OCI-LY3 (cell line): ENCODE measurements at regions not wholly inside any gene's neighbourhood (a gene's known extent, or its start where the extent isn't known, plus 50 kb on each side); places are given as distances from the start of the nearest gene placed in this dataset.

Experiments
- EZH2phosphoT487 ChIP-seq: fragments of 200-600 bp; shearing (Covaris generic); IDR thresholded peaks from 2 replicates; pipeline ENCODE4 v1.6.1; 2018; ENCODE audit warnings: antibody characterized with exemption, mixed run types, low read depth
- TF ChIP-seq, protein P1 (sequence below): fragments of 200-600, 300-600 bp; sonication (generic); IDR thresholded peaks from 2 replicates; pipeline ENCODE4 v1.5.1; 2014; ENCODE audit warnings: antibody characterized with exemption, low read length, low read depth

GRCh38 chr2:67108231-67108630 lies 288.9 kb upstream of the ETAA1 start:
- TF ChIP-seq, protein P1, sequence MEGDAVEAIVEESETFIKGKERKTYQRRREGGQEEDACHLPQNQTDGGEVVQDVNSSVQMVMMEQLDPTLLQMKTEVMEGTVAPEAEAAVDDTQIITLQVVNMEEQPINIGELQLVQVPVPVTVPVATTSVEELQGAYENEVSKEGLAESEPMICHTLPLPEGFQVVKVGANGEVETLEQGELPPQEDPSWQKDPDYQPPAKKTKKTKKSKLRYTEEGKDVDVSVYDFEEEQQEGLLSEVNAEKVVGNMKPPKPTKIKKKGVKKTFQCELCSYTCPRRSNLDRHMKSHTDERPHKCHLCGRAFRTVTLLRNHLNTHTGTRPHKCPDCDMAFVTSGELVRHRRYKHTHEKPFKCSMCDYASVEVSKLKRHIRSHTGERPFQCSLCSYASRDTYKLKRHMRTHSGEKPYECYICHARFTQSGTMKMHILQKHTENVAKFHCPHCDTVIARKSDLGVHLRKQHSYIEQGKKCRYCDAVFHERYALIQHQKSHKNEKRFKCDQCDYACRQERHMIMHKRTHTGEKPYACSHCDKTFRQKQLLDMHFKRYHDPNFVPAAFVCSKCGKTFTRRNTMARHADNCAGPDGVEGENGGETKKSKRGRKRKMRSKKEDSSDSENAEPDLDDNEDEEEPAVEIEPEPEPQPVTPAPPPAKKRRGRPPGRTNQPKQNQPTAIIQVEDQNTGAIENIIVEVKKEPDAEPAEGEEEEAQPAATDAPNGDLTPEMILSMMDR: no peak
- no peak for TF ChIP-seq EZH2phosphoT487
